H1 (cell line): ENCODE measurements at regions not wholly inside any gene's neighbourhood (a gene's known extent, or its start where the extent isn't known, plus 50 kb on each side); places are given as distances from the start of the nearest gene placed in this dataset.

ENCODE experiments used
- EGR1 ChIP-seq: IDR thresholded peaks from 2 replicates; pipeline ENCODE4 v1.6.1; 2011; ENCODE audit warnings: low read depth, low read length, borderline replicate concordance
- EZH2 ChIP-seq: fragments of 200-600 bp; sonication (generic); IDR thresholded peaks from 2 replicates; pipeline ENCODE4 v1.7.1; 2012; ENCODE audit warnings: low read depth, mild to moderate bottlenecking, moderate library complexity, low read length, inconsistent platforms; ENCODE audit not compliant: severe bottlenecking
- TCF12 ChIP-seq: IDR thresholded peaks from 2 replicates; pipeline ENCODE4 v1.6.1; 2011; ENCODE audit warnings: low read depth, mild to moderate bottlenecking, low read length
- TF ChIP-seq, protein P1 (sequence below), 3 experiments: IDR thresholded peaks; 1 replicate in 2 of 3; 2 replicates in 1 of 3; pipeline versions ENCODE4 v1.5.1 to v1.6.1; 2011; ENCODE audit warnings: low read length in 3 of 3, mild to moderate bottlenecking in 3 of 3, inconsistent platforms in 2 of 3, low read depth in 1 of 3, moderate library complexity in 1 of 3; ENCODE audit not compliant: insufficient read depth in 1 of 3; ENCODE audit errors: control extremely low read depth in 1 of 3

DNA sequence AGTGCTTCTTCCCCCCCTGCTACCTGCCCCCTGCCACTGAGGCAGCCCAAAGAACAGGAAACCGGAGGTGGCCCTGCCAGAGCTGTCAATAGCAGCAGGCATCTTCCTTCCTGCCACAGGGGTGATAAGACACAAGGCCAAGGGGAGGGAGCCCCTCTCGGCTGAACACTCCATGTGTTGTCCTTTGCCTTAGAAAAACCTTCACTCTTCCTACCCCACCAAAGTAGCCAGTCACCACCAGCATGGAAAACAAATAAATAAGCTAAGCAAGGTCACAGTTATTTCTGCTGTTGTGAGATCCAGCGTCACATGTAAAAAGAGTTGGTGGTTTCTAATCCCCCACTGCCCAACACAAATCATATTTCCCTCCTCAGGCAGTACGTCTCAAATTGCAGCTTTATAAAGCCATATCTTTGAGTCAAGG, 104.8 kb upstream of the DPT start:
- TF ChIP-seq EGR1: no peak
- TF ChIP-seq TCF12: no peak
- TF ChIP-seq EZH2: no peak
- TF ChIP-seq, protein P1, sequence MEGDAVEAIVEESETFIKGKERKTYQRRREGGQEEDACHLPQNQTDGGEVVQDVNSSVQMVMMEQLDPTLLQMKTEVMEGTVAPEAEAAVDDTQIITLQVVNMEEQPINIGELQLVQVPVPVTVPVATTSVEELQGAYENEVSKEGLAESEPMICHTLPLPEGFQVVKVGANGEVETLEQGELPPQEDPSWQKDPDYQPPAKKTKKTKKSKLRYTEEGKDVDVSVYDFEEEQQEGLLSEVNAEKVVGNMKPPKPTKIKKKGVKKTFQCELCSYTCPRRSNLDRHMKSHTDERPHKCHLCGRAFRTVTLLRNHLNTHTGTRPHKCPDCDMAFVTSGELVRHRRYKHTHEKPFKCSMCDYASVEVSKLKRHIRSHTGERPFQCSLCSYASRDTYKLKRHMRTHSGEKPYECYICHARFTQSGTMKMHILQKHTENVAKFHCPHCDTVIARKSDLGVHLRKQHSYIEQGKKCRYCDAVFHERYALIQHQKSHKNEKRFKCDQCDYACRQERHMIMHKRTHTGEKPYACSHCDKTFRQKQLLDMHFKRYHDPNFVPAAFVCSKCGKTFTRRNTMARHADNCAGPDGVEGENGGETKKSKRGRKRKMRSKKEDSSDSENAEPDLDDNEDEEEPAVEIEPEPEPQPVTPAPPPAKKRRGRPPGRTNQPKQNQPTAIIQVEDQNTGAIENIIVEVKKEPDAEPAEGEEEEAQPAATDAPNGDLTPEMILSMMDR (IDR thresholded peaks at IDR 0.05; ENCODE audit: control extremely low read depth in 1 of 3, insufficient read depth in 1 of 3, low read depth in 1 of 3, low read length in 3 of 3): no peak
